ENCODE measurements at regions not wholly inside any gene's neighbourhood (a gene's known extent, or its start where the extent isn't known, plus 50 kb on each side); places are given as distances from the start of the nearest gene placed in this dataset.

DNA sequence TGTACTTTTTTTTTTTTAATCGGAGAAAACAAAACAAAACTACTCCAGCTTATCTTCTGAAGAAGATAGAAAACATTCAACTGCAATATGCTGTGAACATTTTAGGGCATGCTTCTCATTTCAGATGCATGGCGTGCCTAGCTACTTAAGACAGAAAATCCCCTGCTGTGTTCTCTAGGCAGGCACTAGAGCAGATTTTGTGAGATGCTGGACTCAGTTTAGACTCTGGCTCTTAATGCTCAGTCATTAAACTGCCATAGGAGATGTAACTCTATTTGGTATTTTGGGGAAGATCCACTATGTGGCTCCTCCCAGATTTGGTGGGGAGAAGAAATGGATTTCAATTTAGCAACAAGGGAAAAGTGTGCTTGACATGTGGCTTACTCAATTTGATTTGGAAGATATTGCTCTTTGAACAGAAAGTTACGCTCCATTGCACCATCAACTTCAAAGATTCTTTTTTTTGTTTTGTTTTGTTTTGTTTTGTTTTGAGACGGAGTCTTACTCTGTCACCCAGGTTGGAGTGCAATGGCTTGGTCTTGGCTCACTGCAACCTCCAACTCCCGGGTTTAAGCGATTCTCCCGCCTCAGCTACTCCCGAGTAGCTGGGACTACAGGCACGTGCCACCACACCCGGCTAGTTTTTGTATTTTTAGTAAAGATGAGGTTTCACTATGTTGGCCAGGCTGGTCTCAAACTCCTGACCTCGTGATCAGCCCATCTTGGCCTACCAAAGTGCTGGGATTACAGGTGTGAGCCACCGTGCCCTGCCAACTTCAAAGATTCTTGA lies 62.0 kb upstream of the LEKR1 start:
- no peak for TF ChIP-seq EP300 (IDR thresholded peaks at IDR 0.05)
- TF ChIP-seq, protein P1, sequence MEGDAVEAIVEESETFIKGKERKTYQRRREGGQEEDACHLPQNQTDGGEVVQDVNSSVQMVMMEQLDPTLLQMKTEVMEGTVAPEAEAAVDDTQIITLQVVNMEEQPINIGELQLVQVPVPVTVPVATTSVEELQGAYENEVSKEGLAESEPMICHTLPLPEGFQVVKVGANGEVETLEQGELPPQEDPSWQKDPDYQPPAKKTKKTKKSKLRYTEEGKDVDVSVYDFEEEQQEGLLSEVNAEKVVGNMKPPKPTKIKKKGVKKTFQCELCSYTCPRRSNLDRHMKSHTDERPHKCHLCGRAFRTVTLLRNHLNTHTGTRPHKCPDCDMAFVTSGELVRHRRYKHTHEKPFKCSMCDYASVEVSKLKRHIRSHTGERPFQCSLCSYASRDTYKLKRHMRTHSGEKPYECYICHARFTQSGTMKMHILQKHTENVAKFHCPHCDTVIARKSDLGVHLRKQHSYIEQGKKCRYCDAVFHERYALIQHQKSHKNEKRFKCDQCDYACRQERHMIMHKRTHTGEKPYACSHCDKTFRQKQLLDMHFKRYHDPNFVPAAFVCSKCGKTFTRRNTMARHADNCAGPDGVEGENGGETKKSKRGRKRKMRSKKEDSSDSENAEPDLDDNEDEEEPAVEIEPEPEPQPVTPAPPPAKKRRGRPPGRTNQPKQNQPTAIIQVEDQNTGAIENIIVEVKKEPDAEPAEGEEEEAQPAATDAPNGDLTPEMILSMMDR (IDR thresholded peaks at IDR 0.05): no peak
- no peak for TF ChIP-seq KDM5A (IDR thresholded peaks at IDR 0.05)
- TF ChIP-seq, protein P2, sequence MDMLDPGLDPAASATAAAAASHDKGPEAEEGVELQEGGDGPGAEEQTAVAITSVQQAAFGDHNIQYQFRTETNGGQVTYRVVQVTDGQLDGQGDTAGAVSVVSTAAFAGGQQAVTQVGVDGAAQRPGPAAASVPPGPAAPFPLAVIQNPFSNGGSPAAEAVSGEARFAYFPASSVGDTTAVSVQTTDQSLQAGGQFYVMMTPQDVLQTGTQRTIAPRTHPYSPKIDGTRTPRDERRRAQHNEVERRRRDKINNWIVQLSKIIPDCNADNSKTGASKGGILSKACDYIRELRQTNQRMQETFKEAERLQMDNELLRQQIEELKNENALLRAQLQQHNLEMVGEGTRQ (IDR thresholded peaks at IDR 0.05): no peak
- no peak for TF ChIP-seq POLR2A (IDR thresholded peaks at IDR 0.05; ENCODE audit: low read length)
- no peak for TF ChIP-seq RARB (CRISPR knock-in tag; IDR thresholded peaks at IDR 0.05)
- TF ChIP-seq, protein P3, sequence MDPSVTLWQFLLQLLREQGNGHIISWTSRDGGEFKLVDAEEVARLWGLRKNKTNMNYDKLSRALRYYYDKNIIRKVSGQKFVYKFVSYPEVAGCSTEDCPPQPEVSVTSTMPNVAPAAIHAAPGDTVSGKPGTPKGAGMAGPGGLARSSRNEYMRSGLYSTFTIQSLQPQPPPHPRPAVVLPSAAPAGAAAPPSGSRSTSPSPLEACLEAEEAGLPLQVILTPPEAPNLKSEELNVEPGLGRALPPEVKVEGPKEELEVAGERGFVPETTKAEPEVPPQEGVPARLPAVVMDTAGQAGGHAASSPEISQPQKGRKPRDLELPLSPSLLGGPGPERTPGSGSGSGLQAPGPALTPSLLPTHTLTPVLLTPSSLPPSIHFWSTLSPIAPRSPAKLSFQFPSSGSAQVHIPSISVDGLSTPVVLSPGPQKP (IDR thresholded peaks at IDR 0.05; ENCODE audit: low read depth, low read length): no peak
- TF ChIP-seq BHLHE40 (IDR thresholded peaks at IDR 0.05; ENCODE audit: low read depth, low read length): no peak
- TF ChIP-seq, protein P4, sequence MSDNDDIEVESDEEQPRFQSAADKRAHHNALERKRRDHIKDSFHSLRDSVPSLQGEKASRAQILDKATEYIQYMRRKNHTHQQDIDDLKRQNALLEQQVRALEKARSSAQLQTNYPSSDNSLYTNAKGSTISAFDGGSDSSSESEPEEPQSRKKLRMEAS (IDR thresholded peaks at IDR 0.05): no peak
- TF ChIP-seq EHMT2 (IDR thresholded peaks at IDR 0.05; ENCODE audit: low read depth): no peak
- no peak for TF ChIP-seq PHF8 (IDR thresholded peaks at IDR 0.05; ENCODE audit: borderline replicate concordance, low read depth)
- TF ChIP-seq, protein P5, sequence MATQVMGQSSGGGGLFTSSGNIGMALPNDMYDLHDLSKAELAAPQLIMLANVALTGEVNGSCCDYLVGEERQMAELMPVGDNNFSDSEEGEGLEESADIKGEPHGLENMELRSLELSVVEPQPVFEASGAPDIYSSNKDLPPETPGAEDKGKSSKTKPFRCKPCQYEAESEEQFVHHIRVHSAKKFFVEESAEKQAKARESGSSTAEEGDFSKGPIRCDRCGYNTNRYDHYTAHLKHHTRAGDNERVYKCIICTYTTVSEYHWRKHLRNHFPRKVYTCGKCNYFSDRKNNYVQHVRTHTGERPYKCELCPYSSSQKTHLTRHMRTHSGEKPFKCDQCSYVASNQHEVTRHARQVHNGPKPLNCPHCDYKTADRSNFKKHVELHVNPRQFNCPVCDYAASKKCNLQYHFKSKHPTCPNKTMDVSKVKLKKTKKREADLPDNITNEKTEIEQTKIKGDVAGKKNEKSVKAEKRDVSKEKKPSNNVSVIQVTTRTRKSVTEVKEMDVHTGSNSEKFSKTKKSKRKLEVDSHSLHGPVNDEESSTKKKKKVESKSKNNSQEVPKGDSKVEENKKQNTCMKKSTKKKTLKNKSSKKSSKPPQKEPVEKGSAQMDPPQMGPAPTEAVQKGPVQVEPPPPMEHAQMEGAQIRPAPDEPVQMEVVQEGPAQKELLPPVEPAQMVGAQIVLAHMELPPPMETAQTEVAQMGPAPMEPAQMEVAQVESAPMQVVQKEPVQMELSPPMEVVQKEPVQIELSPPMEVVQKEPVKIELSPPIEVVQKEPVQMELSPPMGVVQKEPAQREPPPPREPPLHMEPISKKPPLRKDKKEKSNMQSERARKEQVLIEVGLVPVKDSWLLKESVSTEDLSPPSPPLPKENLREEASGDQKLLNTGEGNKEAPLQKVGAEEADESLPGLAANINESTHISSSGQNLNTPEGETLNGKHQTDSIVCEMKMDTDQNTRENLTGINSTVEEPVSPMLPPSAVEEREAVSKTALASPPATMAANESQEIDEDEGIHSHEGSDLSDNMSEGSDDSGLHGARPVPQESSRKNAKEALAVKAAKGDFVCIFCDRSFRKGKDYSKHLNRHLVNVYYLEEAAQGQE (IDR thresholded peaks at IDR 0.05): no peak
- no peak for TF ChIP-seq RCOR1 (IDR thresholded peaks at IDR 0.05; ENCODE audit: low read depth, low read length)
